ENCODE measurements at regions not wholly inside any gene's neighbourhood (a gene's known extent, or its start where the extent isn't known, plus 50 kb on each side); places are given as distances from the start of the nearest gene placed in this dataset.

DNA sequence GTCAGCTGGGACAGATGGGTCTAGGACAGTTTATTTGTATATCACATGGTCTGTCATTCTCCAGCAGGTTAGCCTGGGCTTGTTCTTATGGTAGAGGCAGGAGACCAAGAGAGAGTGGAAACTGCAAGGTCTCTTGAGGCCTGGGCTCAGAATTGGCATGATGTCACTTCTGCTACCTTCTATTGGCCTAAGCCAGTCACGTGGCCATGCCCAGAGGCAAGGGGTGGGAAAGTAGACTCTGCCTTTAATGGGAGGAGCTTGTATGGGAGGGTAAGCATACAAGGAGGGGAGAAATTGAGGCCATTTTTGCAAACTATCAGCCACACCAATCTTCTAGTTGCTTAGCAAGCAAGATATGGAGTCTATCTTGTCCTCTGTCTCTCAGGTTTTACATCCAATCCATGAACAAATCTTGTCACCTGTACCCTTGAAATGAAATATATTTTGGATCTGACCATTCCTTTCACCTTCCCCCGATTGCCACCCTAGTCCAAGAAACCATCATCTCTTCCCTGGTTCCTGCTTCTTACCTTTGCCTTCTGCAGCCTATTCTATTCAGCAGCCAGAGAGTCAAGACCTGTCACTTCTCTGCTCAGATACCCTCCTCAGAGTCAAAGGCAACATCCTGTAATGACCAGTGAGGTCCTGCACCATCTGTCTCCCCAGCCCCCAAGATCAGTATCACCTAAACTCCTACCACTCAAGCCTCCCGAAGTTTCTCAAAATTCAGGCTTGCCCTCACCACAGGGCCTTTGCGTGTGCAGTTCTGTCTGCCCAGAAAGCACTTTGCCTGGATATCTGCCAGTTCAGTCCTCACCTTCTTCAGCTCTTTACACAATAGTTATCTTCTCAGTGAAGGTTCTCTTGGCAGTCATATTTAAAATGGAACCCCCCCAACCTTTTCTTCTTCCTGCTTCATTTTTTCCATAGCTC, 240.0 kb downstream of the LOXHD1 start:
- TF ChIP-seq, protein P1, sequence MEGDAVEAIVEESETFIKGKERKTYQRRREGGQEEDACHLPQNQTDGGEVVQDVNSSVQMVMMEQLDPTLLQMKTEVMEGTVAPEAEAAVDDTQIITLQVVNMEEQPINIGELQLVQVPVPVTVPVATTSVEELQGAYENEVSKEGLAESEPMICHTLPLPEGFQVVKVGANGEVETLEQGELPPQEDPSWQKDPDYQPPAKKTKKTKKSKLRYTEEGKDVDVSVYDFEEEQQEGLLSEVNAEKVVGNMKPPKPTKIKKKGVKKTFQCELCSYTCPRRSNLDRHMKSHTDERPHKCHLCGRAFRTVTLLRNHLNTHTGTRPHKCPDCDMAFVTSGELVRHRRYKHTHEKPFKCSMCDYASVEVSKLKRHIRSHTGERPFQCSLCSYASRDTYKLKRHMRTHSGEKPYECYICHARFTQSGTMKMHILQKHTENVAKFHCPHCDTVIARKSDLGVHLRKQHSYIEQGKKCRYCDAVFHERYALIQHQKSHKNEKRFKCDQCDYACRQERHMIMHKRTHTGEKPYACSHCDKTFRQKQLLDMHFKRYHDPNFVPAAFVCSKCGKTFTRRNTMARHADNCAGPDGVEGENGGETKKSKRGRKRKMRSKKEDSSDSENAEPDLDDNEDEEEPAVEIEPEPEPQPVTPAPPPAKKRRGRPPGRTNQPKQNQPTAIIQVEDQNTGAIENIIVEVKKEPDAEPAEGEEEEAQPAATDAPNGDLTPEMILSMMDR (IDR thresholded peaks at IDR 0.05; ENCODE audit: insufficient read depth, low read depth, low read length) = no peak
- TF ChIP-seq EZH2 (IDR thresholded peaks at IDR 0.05; ENCODE audit: insufficient read depth, low read length) = no peak

Data from astrocyte (in vitro differentiated cells and primary cell).